Lung (tissue), 11 donors: ENCODE measurements at regions not wholly inside any gene's neighbourhood (a gene's known extent, or its start where the extent isn't known, plus 50 kb on each side); places are given as distances from the start of the nearest gene placed in this dataset.

Source experiments
- ATAC-seq: fragments of 200-7000 bp; cut with Tn5 transposase; one replicate; pipeline ENCODE4 v1.9.1; 2020; ENCODE audit warnings: moderate number of reproducible peaks; ENCODE audit not compliant: insufficient read depth, low FRiP score
- DNase-seq, 3 donors: peaks; one replicate each; pipeline ENCODE4 v3.0.0-alpha.2; 2013 to 2017
- H3K27ac ChIP-seq, 2 donors: one replicate each; pipeline ENCODE4 v1.5.1; 2013; ENCODE audit warnings: mild to moderate bottlenecking in 2 of 2, moderate library complexity in 2 of 2, control low read depth in 1 of 2, inconsistent platforms in 1 of 2, low read depth in 1 of 2, low read length in 1 of 2
- H3K27me3 ChIP-seq, 3 donors: one replicate each; pipeline ENCODE4 v1.5.1; 2013; ENCODE audit warnings: low read length in 2 of 3; ENCODE audit not compliant: control insufficient read depth in 3 of 3, insufficient read depth in 3 of 3
- H3K36me3 ChIP-seq, 4 donors: one replicate each; pipeline ENCODE4 v1.5.1; 2013; ENCODE audit warnings: low read length in 4 of 4, mild to moderate bottlenecking in 1 of 4, moderate library complexity in 1 of 4; ENCODE audit not compliant: control insufficient read depth in 4 of 4, insufficient read depth in 4 of 4
- H3K4me1 ChIP-seq, 5 donors: one replicate each; pipeline ENCODE4 v1.5.1; 2013; ENCODE audit warnings: low read length in 5 of 5, mild to moderate bottlenecking in 2 of 5, moderate library complexity in 1 of 5; ENCODE audit not compliant: control insufficient read depth in 5 of 5, insufficient read depth in 5 of 5
- H3K4me3 ChIP-seq: one replicate; pipeline ENCODE4 v1.5.1; 2013; ENCODE audit warnings: mild to moderate bottlenecking, control low read depth, moderate library complexity
- H3K9ac ChIP-seq, 2 donors: one replicate each; pipeline ENCODE4 v1.5.1; 2013; ENCODE audit warnings: low read length in 2 of 2, control low read depth in 1 of 2; ENCODE audit not compliant: insufficient read depth in 1 of 2
- H3K9me3 ChIP-seq, 4 donors: one replicate each; pipeline ENCODE4 v1.5.1; 2013; ENCODE audit warnings: low read length in 3 of 4, mild to moderate bottlenecking in 1 of 4, moderate library complexity in 1 of 4; ENCODE audit not compliant: control insufficient read depth in 4 of 4, insufficient read depth in 3 of 4
- WGBS, 2 donors: extraction: QIAGEN DNeasy Blood & Tissue Kit; methylation state at CpG; one replicate each; pipeline ENCODE4 v1.1.7; 2013; 5-methylcytosine and 5-hydroxymethylcytosine counted together
- TF ChIP-seq, protein P1 (sequence below): IDR thresholded peaks from 2 replicates; pipeline ENCODE4 v1.5.1; 2012; ENCODE audit warnings: mild to moderate bottlenecking; ENCODE audit errors: control extremely low read depth, extremely low read depth
- donor health status: control.
- donor health status: control.
- donor health status: Bipolar disorder and iron deficiency.
- donor health status: healthy.
- donor health status: DM: yes; HTN: yes; CAD: no.

DNA sequence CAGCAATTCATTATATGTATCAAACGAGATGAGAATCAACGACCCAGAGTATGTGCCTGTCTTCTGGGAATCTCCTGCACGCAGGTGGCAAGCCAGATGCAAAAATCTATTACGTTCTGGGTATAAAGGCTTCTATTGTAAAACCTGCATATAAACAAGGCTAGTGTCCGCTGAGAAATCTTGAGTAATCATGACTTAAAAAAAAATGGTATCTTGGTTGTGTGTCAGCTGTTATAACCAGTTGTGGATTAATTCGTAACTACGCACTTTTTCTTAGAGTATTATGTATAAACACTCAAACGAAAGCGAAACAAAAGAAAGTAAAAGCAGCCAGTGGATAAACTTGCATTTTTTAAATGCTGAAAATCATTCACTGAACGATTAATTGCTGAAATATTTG is 509.1 kb downstream of the RSL24D1 start:
- TF ChIP-seq, protein P1, sequence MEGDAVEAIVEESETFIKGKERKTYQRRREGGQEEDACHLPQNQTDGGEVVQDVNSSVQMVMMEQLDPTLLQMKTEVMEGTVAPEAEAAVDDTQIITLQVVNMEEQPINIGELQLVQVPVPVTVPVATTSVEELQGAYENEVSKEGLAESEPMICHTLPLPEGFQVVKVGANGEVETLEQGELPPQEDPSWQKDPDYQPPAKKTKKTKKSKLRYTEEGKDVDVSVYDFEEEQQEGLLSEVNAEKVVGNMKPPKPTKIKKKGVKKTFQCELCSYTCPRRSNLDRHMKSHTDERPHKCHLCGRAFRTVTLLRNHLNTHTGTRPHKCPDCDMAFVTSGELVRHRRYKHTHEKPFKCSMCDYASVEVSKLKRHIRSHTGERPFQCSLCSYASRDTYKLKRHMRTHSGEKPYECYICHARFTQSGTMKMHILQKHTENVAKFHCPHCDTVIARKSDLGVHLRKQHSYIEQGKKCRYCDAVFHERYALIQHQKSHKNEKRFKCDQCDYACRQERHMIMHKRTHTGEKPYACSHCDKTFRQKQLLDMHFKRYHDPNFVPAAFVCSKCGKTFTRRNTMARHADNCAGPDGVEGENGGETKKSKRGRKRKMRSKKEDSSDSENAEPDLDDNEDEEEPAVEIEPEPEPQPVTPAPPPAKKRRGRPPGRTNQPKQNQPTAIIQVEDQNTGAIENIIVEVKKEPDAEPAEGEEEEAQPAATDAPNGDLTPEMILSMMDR = no peak
- Histone ChIP-seq H3K27ac (no peak overlapping the region), H3K36me3 (no peaks in the 10 kb centered on the region), H3K4me1 (no peaks in the 10 kb centered on the region), H3K4me3 (no peak overlapping the region), H3K9me3 (no peaks in the 10 kb centered on the region), H3K9ac (no peak overlapping the region), H3K27me3 (no peaks in the 10 kb centered on the region)
- ATAC-seq = no peak
- 58 to 70% methylated on average over 10 of the region's 10 CpGs for WGBS, 2 donors
- DNase-seq = no peak
